Erythroblast (primary cell): ENCODE measurements at regions not wholly inside any gene's neighbourhood (a gene's known extent, or its start where the extent isn't known, plus 50 kb on each side); places are given as distances from the start of the nearest gene placed in this dataset.

Experiments
- GATA1 ChIP-seq: IDR thresholded peaks from 2 replicates; pipeline ENCODE4 v1.6.1; 2011; ENCODE audit warnings: low read depth, mild to moderate bottlenecking, control low read depth, low read length, moderate library complexity
- POLR2A ChIP-seq: IDR thresholded peaks from 2 replicates; pipeline ENCODE4 v1.6.1; 2011; ENCODE audit warnings: mild to moderate bottlenecking, low read length

GRCh38 chr12:97301576-97301975 lies 161.0 kb upstream of the RMST start:
- TF ChIP-seq POLR2A: no peak
- no peak for TF ChIP-seq GATA1
